OCI-LY7 (cell line): ENCODE measurements at regions not wholly inside any gene's neighbourhood (a gene's known extent, or its start where the extent isn't known, plus 50 kb on each side); places are given as distances from the start of the nearest gene placed in this dataset.

ENCODE experiments used
- EZH2phosphoT487 ChIP-seq: fragments of 200-600 bp; sonication (generic); IDR thresholded peaks from 2 replicates; pipeline ENCODE4 v1.6.1; 2018; ENCODE audit warnings: low read depth, borderline replicate concordance, mild to moderate bottlenecking, mixed run types, antibody characterized with exemption, low read length, moderate library complexity, mixed read lengths
- TF ChIP-seq, protein P1 (sequence below): fragments of 200-600 bp; sonication (generic); conservative IDR thresholded peaks from 2 replicates; pipeline ENCODE4 v1.5.1; 2014; ENCODE audit warnings: mild to moderate bottlenecking, antibody characterized with exemption, low read length, moderate library complexity, mixed read lengths

DNA sequence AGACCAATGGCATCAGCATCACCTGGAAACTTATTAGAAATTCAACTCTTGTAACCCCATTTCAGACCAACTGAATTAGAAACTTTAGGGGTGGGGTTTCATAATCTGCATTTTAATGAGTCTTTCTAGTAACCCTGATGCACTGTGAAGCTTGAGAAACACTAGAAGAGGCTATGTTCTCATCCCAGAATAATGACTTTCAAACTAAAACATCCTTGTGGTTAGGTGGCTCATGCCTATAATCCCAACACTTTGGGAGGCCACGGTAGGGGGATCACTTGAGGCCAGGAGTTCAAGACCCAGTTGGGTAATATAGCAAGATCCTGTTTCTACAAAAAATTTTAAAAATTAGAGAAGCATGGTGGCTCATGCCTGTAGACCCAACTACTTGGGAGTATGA, 402.4 kb downstream of the DLEU7 start:
- TF ChIP-seq, protein P1, sequence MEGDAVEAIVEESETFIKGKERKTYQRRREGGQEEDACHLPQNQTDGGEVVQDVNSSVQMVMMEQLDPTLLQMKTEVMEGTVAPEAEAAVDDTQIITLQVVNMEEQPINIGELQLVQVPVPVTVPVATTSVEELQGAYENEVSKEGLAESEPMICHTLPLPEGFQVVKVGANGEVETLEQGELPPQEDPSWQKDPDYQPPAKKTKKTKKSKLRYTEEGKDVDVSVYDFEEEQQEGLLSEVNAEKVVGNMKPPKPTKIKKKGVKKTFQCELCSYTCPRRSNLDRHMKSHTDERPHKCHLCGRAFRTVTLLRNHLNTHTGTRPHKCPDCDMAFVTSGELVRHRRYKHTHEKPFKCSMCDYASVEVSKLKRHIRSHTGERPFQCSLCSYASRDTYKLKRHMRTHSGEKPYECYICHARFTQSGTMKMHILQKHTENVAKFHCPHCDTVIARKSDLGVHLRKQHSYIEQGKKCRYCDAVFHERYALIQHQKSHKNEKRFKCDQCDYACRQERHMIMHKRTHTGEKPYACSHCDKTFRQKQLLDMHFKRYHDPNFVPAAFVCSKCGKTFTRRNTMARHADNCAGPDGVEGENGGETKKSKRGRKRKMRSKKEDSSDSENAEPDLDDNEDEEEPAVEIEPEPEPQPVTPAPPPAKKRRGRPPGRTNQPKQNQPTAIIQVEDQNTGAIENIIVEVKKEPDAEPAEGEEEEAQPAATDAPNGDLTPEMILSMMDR = no peak
- TF ChIP-seq EZH2phosphoT487 = no peak
